Type B pancreatic cell (in vitro differentiated cells): ENCODE measurements at regions not wholly inside any gene's neighbourhood (a gene's known extent, or its start where the extent isn't known, plus 50 kb on each side); places are given as distances from the start of the nearest gene placed in this dataset.

ENCODE experiments used
- DNase-seq: peaks from one replicate; pipeline ENCODE4 v3.0.0; 2021; ENCODE audit warnings: mixed read lengths; ENCODE audit not compliant: unreplicated experiment; ENCODE audit errors: extremely low spot score
- H3K27ac Mint-ChIP-seq: 2 replicates; pipeline ENCODE4 v1.8.0; 2021; ENCODE audit warnings: mild to moderate bottlenecking, mixed read lengths
- H3K27me3 Mint-ChIP-seq: 2 replicates; pipeline ENCODE4 v1.8.0; 2021; ENCODE audit warnings: mixed read lengths
- H3K36me3 Mint-ChIP-seq: 2 replicates; pipeline ENCODE4 v1.8.0; 2021; ENCODE audit warnings: mixed read lengths
- H3K4me1 Mint-ChIP-seq: one replicate; pipeline ENCODE4 v1.8.0; 2021; ENCODE audit warnings: mixed read lengths; ENCODE audit not compliant: unreplicated experiment
- H3K4me3 Mint-ChIP-seq: 2 replicates; pipeline ENCODE4 v1.8.0; 2021; ENCODE audit warnings: mild to moderate bottlenecking, mixed read lengths
- H3K9me3 Mint-ChIP-seq: 2 replicates; pipeline ENCODE4 v1.8.0; 2021; ENCODE audit warnings: mixed read lengths
- TF ChIP-seq, protein P1 (sequence below): fragments of 200-600 bp; sonication (generic); conservative IDR thresholded peaks from 2 replicates; pipeline ENCODE4 v1.5.0; 2021; ENCODE audit warnings: antibody characterized with exemption, mild to moderate bottlenecking

- H3K9me3 Mint-ChIP-seq = no peaks in the 10 kb centered on the region
- TF ChIP-seq, protein P1, sequence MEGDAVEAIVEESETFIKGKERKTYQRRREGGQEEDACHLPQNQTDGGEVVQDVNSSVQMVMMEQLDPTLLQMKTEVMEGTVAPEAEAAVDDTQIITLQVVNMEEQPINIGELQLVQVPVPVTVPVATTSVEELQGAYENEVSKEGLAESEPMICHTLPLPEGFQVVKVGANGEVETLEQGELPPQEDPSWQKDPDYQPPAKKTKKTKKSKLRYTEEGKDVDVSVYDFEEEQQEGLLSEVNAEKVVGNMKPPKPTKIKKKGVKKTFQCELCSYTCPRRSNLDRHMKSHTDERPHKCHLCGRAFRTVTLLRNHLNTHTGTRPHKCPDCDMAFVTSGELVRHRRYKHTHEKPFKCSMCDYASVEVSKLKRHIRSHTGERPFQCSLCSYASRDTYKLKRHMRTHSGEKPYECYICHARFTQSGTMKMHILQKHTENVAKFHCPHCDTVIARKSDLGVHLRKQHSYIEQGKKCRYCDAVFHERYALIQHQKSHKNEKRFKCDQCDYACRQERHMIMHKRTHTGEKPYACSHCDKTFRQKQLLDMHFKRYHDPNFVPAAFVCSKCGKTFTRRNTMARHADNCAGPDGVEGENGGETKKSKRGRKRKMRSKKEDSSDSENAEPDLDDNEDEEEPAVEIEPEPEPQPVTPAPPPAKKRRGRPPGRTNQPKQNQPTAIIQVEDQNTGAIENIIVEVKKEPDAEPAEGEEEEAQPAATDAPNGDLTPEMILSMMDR = no peak
- no peaks in the 10 kb centered on the region for H3K36me3 Mint-ChIP-seq
- H3K27ac Mint-ChIP-seq = no peak overlapping the region
- DNase-seq = no peak
- H3K4me3 Mint-ChIP-seq = no peak overlapping the region
- H3K27me3 Mint-ChIP-seq = no peaks in the 10 kb centered on the region
- no peaks in the 10 kb centered on the region for H3K4me1 Mint-ChIP-seq
Observed at GRCh38 chr2:207320381-207321159, 154.8 kb upstream of the KLF7 start.

DNA sequence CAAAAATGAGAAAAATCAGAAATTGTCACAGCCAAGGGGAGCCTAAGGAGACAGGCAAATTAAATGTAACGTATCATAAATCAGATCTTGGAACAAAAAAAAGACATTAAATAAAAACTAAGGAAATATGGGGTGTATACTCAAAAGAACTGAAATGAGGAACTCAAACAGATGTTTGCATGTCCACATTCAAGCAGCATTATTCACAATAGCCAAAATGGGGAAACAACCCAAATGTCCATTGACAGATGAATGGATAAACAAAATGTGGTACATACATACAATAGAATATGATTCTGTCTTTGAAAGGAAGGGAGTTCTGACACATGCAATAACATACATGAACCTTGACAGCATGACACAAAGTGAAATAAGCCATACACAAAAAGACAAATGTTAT lies 155.8 kb upstream of the KLF7 start:
- TF ChIP-seq, protein P1 = no peak
- Mint-ChIP-seq H3K4me3 (no peak overlapping the region), H3K4me1 (no peaks in the 10 kb centered on the region), H3K9me3 (no peaks in the 10 kb centered on the region), H3K36me3 (no peaks in the 10 kb centered on the region), H3K27me3 (no peaks in the 10 kb centered on the region), H3K27ac (no peak overlapping the region)
- DNase-seq = no peak

DNA sequence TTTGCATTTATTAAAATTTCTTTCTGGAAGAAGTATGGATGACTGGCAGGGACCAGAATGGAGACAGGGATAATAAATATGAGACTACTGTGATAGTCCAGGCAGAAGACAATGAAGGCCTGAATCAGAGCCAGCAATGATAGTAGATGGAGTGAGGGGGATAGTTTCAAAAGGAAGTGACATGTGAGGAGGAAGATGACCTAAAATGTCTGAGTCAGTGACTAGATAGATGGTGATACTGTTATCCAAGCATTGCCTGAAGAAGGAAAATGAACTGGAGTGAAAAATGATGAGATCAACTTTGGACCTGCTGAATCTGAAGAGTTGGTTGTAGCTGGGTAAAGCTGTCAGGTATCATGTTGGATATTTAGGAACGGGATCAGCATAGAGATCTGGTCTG lies 158.3 kb upstream of the KLF7 start:
- TF ChIP-seq, protein P1 = no peak
- Mint-ChIP-seq H3K27me3 (peaks cover 3% of the 10 kb centered on the region), H3K9me3 (no peaks in the 10 kb centered on the region), H3K36me3 (no peaks in the 10 kb centered on the region), H3K4me1 (no peaks in the 10 kb centered on the region), H3K4me3 (no peak overlapping the region), H3K27ac (no peak overlapping the region)
- DNase-seq = no peak

DNA sequence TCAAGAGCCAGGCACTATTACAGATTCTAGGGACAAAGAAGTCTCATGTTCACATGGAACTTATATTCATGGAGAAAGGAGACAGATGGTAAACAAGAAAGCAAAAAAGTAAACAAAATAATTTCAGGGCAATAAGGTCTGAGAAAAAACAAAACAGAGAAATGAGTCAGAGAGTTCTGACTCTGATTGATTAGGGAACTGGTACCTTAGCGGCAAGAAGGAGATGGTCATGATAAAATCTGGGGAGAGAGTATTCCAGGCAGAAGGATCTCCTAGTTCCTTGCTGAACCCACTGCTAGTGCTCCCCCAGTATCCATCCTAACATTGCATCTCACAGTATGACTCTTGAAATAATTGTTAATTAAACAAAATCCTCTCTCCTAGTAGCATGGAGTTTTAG lies 161.8 kb upstream of the KLF7 start:
- Mint-ChIP-seq H3K36me3 (no peaks in the 10 kb centered on the region), H3K27ac (no peak overlapping the region), H3K9me3 (no peaks in the 10 kb centered on the region), H3K27me3 (peaks cover 3% of the 10 kb centered on the region), H3K4me3 (no peak overlapping the region), H3K4me1 (no peaks in the 10 kb centered on the region)
- TF ChIP-seq, protein P1 = no peak
- no peak for DNase-seq

- H3K27me3 Mint-ChIP-seq = peaks cover 6% of the 10 kb centered on the region
- H3K4me3 Mint-ChIP-seq = no peak overlapping the region
- H3K9me3 Mint-ChIP-seq = no peaks in the 10 kb centered on the region
- TF ChIP-seq, protein P1 = no peak
- DNase-seq = no peak
- H3K36me3 Mint-ChIP-seq = no peaks in the 10 kb centered on the region
- no peak overlapping the region for H3K27ac Mint-ChIP-seq
- peaks cover under 1% of the 10 kb centered on the region for H3K4me1 Mint-ChIP-seq
Observed at GRCh38 chr2:207328944-207329386, 163.2 kb upstream of the KLF7 start.
